ENCODE measurements at regions not wholly inside any gene's neighbourhood (a gene's known extent, or its start where the extent isn't known, plus 50 kb on each side); places are given as distances from the start of the nearest gene placed in this dataset.

- no peak for TF ChIP-seq YY1 (IDR thresholded peaks at IDR 0.05; ENCODE audit: low read depth)
- no peak for TF ChIP-seq RAD21 (IDR thresholded peaks at IDR 0.05; ENCODE audit: low read depth)
- no peak for TF ChIP-seq TAF1 (IDR thresholded peaks at IDR 0.05; ENCODE audit: low read depth)
- no peak for TF ChIP-seq CEBPB (IDR thresholded peaks at IDR 0.05)
- no peak for TF ChIP-seq TCF12 (IDR thresholded peaks at IDR 0.05; ENCODE audit: low read depth)
- TF ChIP-seq EP300 (IDR thresholded peaks at IDR 0.05; ENCODE audit: borderline replicate concordance): no peak
- TF ChIP-seq ZBTB7A (IDR thresholded peaks at IDR 0.05; ENCODE audit: low read depth): no peak
- TF ChIP-seq TEAD4 (IDR thresholded peaks at IDR 0.05): no peak
- TF ChIP-seq EGR1 (IDR thresholded peaks at IDR 0.05): no peak
- TF ChIP-seq MAX (IDR thresholded peaks at IDR 0.05): no peak
- TF ChIP-seq REST (IDR thresholded peaks at IDR 0.05; ENCODE audit: low read depth): no peak
- no peak for TF ChIP-seq FOXM1 (IDR thresholded peaks at IDR 0.05; ENCODE audit: borderline replicate concordance, low read depth)
These were observed 1115.6 kb upstream of the GOT2 start for GRCh38 chr16:59849716-59850115.
